ENCODE measurements at regions not wholly inside any gene's neighbourhood (a gene's known extent, or its start where the extent isn't known, plus 50 kb on each side); places are given as distances from the start of the nearest gene placed in this dataset.
"Not testable (repeated sequence)": the region's sequence is repeated elsewhere in the genome, so short reads cannot be mapped to it uniquely, and the experiment has no call there.

GRCh38 chr2:150698016-150698661, 210.7 kb upstream of the RND3 start:
- DNase-seq: no peak

- no peak for DNase-seq
These were observed 210.1 kb upstream of the RND3 start for GRCh38 chr2:150697596-150697995.

DNA sequence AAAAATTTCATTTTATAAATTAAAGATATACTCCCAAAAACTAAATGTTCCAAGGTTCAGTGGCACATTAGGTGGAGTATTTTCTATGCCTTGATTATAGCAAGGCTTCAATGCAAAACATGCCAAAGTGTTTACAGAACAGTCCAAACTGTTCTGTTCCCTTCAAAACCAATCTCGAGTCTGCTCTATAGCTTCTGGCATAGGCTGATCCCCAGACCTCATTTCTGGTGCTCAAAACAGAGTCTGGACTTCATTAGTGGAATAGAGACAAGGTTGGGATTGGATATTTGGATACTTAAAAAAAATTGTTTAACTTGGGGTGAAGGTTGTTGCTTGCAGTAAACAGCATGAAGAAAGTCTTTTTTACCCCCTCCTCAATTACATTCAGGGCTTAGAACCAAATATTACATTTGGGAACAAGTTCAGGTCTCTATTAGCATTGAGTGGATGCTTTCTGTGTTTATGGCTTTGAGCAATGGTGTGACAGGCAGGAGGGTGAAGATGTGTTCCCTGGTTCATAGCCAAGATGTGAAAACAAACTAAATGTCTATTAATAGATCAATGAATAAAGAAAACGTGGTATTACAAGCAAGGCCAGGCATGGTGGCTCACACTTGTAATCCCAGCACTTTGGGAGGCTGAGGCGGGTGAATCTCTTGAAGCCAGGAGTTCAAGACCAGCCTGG, 208.1 kb upstream of the RND3 start:
- no peak for DNase-seq

DNA sequence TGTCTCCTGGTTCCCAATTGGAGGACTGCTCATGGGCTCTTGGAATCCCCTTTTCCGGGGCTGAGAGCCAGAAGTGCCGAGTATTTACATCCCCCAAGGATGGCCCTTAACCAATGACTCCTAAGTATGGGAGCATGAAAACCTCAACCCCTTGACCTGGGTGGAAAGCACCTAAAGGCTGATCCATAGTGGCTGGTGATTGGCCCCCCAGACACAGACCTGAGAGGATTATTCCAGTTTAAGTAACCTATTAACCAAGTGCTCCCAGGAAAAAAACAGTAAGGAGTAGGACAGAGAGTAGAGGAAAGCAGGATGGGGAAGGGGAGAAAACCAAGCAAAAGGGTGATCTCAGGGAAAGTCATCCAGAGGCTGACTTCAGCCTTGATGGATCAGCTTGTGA, 206.1 kb upstream of the RND3 start:
- no peak for DNase-seq

- DNase-seq: no peak
These were observed 203.4 kb upstream of the RND3 start for GRCh38 chr2:150690870-150691269.

DNA sequence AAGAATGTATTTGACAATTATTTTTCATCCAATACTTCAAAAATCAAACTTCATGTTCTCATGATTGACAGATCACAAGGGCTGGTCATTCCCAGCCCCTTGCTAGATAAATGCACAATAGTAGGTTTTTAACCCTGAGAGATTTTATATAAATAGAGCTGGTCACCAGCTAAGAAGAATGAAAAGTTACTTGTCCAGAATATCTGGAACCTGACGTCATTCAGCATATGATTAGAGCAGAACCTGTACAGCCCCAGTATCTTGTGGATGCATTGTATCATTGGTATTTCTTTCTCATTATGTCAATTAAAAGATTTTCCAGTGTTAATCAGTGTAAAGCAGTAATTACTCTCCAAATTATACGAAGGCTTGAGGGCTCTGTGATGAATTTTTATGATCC, 202.8 kb upstream of the RND3 start:
- DNase-seq: no peak

GRCh38 chr2:150689590-150689989, 202.1 kb upstream of the RND3 start:
- DNase-seq: no peak

DNA sequence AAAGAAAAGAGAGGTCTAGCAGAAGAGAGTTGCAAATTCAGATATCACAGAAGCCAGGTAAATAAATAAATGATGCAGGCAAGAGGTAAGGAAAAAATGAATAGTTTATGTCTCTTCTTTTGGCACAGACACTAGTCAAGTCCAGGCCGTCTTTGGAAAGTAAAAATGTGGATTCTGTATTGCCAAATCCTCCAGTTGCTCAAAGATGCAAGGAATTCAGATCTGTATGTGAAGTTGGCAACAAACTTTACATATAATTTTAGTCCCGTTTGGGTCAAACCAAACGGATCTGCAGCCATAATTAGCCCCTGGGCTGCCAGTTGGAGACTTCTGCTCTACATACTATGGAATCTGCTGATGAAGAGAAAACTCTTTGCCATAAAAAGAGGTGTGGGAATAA, 200.5 kb upstream of the RND3 start:
- no peak for DNase-seq

- no peak for DNase-seq
These were observed 198.9 kb upstream of the RND3 start for GRCh38 chr2:150686391-150686790.

DNA sequence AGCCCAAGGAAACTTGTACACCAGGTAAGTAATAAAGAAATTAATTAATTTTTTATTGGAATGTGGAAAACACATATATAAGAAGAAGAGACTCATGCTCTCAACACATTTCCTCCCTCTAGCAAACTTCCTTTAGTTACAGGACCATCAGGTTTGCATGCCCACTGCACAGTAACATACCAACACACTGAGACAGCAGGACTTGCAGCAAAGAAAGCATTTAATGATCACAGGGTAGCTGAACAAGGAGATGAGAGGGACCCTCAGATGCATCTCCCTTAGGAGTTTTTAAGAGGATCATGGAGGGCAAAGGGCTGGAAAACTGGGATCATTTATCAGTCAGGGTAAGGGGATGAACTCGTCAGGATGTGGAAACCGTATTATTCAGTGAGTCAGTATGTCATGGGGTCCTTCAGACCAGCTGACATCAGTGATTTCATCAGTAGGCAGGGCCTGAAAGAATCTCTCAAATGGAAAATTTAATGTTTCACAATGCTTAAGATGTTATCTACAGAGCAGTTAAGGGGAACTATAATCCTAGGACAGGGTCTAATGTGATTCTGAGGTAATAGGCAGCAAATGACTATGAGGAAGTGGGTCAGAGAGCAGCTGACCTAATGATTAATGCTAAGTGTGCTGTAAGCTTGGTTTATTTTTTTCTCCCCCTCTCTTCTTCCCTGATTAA, 193.8 kb upstream of the RND3 start:
- DNase-seq: no peak

DNA sequence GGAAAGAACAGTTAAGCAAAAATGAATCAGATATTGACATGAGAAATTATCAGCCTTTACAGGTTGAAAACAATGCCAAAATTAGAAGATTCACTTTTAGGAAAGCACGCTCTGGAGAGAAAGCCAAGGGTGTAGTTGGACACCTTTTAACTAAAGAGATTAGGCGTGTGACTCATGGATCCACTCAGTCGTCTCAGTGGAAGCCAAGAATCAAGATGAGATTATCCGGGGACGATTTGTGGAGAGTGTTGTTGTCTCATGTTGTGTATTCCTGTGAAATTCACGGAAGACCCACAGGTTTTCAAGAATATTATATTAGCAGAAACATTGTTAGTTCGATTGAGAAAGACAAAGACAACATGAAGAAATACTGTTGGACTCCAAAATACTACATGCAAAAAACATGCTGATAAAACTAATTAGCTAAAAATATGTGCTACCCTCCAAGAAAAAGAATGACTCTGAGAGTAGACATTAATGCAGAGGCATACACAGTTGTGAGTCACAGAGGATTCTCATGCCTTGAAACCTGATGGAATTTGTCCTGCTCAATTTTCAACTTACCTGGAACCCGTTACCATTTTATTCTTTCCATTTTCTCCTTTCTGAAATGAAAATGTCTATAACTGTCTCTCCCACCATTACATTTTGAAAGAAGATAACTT, 192.1 kb upstream of the RND3 start:
- no peak for DNase-seq

DNA sequence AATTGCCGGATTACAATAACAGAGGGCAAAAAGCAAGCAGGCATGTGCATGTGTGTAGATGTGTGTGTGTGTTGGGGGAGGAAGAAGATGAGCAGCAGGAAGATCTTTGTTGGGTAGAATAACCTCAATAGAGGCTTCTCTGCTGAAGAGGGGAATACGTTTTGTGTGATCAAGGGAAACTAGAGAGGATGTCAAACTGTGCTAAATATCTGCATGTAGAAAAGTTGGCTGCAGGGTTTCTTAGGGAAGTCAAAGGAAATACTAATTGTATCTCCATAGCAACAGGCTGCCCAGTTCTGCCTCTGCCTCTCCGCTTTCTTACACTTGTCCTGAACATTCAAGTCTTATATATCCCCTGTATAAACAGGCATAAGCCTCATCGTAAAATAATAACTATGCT, 190.1 kb upstream of the RND3 start:
- no peak for DNase-seq

DNA sequence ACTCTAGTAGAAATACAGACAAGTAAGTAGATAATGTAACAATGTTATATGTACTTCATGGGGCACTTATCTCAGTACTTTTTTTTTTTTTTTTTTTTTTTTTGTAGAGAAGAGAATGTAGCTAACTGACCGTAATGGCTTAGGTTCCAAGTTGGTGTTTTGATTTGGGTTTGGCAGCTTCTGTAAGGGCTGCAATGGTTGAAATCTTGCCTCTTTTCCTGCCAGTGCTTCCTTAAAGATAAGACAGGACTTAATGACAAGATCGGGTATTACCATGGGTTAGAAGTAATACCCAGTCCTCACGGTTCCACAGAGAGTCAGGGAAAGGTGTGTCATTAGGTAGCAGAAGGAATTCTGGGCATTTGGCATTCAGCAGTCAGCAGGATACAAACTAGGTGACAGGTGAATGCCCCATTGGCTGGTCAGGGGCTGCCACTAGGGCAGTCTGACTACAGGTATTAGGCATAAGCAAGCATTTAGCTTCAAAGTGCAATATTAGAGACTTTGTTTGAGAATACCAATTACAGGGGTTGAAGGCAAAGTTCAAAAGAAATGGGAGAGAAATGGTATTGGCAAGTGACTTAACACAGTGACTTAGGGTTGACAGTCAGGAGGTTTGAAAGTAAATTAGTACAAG, 189.4 kb upstream of the RND3 start:
- no peak for DNase-seq

- no peak for DNase-seq
These were observed 188.3 kb upstream of the RND3 start for GRCh38 chr2:150675807-150676206.

- DNase-seq: no peak
These were observed 186.8 kb upstream of the RND3 start for GRCh38 chr2:150674283-150674682.

GRCh38 chr2:150672311-150672710, 184.8 kb upstream of the RND3 start:
- no peak for DNase-seq

- no peak for DNase-seq
These were observed 182.0 kb upstream of the RND3 start for GRCh38 chr2:150669492-150669891.

DNA sequence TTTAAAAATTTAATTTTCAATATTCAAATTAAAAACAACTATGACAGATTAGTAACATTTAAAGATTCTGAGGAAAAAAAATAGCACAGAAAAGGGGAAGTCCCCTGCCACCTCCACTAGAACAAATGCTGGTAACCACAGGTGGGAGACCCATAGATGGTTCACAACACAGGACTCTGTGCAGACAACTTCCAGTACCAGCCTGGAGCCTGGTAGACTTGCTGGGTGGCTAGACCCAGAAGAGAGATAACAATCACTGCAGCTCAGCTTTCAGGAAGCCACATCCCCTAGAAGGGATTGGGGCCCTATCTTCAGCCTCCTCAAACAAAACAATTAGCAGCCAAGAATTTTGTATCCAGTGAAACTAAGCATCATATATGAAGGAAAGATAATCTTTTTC, 179.6 kb upstream of the RND3 start:
- DNase-seq: not testable (repeated sequence)

GRCh38 chr2:150663143-150663542, 175.7 kb upstream of the RND3 start:
- DNase-seq: no peak

DNA sequence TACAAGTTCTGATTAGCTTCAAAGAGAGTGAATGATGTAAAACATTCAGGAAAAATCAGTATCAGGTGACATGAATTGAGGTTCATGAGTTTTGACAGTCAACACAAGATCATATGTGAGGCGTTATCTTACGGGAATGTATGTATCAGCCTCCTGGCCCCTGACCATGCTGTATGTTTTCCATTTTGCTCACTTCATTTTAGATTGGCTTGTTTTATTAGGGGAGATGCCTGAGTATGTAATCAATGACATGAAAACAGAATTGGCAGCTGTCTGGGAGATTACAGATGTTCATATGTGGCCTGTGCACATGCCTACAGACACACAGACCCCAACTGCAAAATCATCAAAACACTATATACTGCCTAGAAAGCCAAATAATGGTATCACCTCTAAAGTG, 168.5 kb upstream of the RND3 start:
- DNase-seq: no peak

- no peak for DNase-seq
These were observed 165.9 kb upstream of the RND3 start for GRCh38 chr2:150653351-150653750.

- DNase-seq: no peak
These were observed 160.5 kb upstream of the RND3 start for GRCh38 chr2:150647943-150648342.

- no peak for DNase-seq
These were observed 159.3 kb upstream of the RND3 start for GRCh38 chr2:150646746-150647145.

Measured in NCI-H1105 treated with DMSO at 0.1 percent for 48 hours (cell line).